ENCODE measurements at regions not wholly inside any gene's neighbourhood (a gene's known extent, or its start where the extent isn't known, plus 50 kb on each side); places are given as distances from the start of the nearest gene placed in this dataset.

- TF ChIP-seq EZH2 (IDR thresholded peaks at IDR 0.05), result no peak
- TF ChIP-seq, protein P1, sequence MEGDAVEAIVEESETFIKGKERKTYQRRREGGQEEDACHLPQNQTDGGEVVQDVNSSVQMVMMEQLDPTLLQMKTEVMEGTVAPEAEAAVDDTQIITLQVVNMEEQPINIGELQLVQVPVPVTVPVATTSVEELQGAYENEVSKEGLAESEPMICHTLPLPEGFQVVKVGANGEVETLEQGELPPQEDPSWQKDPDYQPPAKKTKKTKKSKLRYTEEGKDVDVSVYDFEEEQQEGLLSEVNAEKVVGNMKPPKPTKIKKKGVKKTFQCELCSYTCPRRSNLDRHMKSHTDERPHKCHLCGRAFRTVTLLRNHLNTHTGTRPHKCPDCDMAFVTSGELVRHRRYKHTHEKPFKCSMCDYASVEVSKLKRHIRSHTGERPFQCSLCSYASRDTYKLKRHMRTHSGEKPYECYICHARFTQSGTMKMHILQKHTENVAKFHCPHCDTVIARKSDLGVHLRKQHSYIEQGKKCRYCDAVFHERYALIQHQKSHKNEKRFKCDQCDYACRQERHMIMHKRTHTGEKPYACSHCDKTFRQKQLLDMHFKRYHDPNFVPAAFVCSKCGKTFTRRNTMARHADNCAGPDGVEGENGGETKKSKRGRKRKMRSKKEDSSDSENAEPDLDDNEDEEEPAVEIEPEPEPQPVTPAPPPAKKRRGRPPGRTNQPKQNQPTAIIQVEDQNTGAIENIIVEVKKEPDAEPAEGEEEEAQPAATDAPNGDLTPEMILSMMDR (IDR thresholded peaks at IDR 0.05), result no peak
- TF ChIP-seq EZH2phosphoT487 (IDR thresholded peaks at IDR 0.05), result no peak
These were observed 366.9 kb downstream of the MFSD1 start for GRCh38 chr3:159168788-159169187.
